Iris pigment epithelial cell (primary cell): ENCODE measurements at regions not wholly inside any gene's neighbourhood (a gene's known extent, or its start where the extent isn't known, plus 50 kb on each side); places are given as distances from the start of the nearest gene placed in this dataset.
"Not testable (repeated sequence)": the region's sequence is repeated elsewhere in the genome, so short reads cannot be mapped to it uniquely, and the experiment has no call there.

Source experiments
- DNase-seq: peaks from one replicate; pipeline ENCODE4 v3.0.0-alpha.2; 2011; ENCODE audit warnings: low read depth

DNA sequence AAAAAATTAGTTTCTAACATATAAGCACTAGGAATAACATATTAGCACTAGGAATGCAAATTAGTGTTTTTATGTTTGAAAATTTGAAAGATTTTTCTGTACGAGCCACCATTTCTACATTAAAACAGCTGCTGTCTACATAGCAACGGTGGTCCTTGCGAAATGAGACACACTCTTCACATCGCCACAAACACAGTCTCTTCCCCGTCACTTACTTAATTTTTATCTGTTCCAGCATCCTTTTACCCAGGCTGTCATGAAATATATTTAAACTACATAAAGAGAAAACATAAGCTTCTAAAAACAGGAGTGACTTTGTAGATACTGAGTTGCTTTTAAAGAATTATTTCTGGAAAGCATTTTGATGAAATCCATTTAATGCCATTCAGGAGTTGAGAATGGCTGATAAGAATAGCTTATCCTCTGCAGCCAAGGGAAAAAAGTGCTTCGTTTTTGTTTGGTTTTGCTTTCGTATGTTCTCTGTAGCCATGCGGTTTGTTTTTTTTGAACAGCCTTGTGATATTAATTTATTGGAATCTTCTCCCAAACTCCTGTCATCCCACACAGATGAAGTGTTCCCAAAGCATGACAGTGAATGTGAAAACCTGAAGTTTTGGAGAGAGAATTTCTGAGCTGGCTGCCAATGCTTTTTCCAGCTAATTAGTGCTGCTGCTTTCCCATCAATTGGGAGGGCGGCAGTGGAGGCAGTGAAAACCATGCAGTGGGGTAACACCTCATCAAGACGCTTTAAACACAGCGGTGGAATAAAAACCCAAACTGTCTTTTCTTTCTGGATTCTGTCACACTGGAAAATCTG, 603.7 kb upstream of the ADARB2 start:
- no peak for DNase-seq

DNA sequence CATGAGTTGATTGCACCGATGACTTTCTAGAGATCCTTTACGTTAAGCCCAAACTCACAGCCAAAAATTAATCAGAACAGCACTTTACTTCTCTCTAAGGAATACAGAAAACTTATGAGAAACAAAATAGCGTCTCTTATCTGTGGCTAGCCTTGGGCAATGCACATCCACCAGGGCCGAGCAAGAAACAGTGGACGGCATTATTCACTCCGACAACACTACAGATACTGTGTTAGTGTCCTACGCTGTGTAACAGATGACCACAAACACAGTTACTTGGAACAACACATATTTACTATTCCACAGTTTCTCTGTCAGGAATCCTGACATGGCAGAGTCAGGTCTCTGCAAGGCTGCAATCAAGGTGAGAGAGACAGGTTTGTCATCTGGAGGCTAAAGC, 598.3 kb upstream of the ADARB2 start:
- DNase-seq = no peak

DNA sequence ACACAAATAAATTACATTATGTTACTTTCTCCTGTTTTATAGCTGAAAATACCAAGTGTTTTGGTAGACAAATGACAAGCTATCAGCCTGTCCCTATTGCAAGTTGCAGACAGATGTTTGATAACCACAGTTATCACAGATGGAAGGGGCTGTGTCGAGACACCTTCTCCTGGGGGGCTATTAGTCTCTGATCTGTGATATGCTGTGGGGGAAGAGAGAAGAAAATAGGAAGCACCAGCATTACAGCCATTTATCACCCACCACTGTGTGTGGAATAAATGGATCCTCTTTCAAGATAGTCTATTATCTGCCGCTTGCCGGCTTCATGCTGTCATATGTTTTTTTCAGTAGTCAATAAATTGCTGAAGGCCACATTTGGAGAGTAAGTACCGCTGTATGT, 597.2 kb upstream of the ADARB2 start:
- DNase-seq = no peak

DNA sequence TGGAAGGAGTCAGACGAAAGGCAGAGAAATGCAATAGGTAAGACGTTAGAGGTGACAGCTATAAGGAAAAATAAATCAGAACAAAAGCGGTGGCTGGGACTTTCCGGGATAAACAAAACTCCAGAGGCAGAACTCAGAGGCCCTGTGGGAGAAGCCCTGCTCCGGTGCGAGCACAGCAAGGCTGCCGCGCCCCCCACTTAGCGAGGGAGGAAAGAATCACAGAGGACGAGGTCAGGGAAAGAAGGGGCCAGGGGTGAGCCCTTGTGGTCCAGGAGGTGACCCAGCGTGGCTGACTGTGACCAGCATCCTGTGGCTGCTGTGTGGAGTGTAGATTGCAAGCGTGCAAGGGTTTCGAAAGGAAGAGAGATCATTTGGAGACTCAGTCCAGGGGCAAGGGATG, 591.8 kb upstream of the ADARB2 start:
- DNase-seq = no peak

DNA sequence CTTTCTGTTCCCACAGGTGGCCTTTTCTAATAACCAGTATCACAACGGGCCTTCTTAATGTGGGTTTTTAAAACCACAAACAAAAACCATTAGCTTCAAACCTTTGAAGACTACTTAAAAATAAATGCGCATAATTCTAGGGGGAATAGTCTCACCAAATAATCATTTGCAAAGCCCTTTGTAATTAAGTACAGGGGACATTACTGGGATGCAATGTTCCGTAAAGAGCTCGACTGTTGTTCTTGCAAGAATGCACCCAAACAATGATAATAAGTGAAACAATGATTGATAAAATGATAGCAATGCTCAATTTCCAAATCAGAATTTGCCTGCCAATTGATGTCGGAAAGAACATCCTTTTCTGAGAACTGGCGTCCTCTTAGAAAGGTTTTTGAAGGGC, 589.1 kb upstream of the ADARB2 start:
- DNase-seq = no peak

DNA sequence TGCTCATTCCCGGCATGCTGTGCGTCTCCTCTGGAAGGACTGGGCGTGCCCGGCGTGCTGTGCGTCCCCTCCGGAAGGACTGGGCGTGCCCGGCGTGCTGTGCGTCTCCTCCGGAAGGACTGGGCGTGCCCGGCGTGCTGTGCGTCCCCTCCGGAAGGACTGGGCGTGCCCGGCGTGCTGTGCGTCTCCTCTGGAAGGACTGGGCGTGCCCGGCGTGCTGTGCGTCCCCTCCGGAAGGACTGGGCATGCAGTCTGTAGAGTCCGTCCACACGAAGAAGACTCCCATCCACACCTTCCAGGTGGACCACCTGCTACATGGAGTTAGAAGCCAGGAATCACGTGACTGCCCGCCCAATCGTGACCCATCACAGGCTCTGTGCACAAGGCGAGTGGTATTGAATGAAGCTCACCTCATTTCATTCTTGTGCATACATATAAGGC, 577.7 kb upstream of the ADARB2 start:
- not testable (repeated sequence) for DNase-seq

DNA sequence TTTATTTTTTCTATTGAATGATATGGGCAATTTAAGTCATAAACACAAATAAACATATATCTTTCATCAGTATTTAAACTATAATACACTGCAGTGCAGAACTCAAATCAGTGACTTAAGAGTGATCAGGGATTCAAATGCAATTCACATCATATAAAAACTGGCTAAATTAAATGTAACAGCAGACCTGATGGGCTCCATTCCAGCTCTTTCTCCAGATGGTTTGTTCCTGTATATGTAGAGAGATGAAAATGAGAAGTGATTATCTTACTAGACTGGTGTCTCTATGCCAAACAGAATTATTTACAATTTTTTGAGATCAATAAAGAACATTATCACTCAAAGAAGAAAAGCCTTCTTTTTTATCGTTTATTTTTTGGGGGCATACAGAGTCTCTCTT, 568.8 kb upstream of the ADARB2 start:
- no peak for DNase-seq

DNA sequence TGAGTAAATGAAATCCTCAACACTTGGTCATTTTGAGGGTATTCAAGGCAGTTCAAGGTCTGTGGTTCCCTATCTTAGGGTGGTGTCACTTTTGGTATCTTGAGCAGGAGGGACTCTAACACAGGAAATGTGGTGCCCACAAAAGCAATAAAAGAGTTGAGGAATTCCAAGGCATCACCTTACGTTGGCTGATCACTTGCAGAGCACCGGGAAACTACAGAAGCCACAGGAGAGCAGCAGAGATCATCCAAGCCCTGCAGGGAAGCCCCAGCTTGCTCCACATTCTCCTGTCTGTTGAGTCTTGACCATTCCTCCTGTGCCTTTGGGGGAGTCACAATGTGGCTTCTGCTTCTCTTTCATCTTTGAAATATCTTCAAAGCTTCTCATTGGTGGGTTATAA, 565.8 kb upstream of the ADARB2 start:
- DNase-seq = no peak

DNA sequence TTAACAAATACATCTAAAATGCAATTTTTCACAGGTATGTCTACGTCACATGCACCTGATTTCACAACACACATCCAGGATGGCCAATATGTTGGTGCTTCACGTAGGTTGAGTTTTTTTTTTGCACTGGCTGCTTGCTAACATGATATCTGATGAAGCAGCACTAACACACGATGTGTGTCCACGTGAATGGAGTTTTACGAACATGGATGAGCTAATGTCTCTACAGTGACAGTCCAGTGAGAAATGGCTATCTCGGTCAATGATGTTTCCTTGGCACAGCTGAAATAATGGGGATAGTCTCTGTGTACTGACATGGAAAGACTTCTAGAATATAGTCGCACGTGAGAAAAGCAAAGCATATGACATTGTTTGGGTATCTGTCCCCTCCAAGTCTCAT, 563.9 kb upstream of the ADARB2 start:
- no peak for DNase-seq

DNA sequence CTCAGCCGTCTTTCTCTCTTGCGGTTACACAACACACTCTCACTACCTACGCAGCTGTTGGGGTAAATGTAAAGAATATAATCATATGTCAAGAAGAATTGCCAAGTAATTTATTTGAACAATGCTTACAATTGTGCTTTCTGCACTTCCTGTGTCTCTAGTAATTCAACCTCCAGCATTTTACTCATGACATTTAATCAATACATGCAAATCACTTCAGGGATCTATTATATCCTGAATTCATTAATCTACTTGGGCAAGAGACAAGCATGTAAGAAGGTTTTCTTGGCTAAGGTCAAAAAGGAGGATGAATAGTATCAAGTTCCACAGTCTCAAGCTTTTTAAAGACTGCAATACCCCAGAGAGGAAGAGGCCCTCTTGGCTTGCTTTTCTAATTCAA, 562.9 kb upstream of the ADARB2 start:
- no peak for DNase-seq

DNA sequence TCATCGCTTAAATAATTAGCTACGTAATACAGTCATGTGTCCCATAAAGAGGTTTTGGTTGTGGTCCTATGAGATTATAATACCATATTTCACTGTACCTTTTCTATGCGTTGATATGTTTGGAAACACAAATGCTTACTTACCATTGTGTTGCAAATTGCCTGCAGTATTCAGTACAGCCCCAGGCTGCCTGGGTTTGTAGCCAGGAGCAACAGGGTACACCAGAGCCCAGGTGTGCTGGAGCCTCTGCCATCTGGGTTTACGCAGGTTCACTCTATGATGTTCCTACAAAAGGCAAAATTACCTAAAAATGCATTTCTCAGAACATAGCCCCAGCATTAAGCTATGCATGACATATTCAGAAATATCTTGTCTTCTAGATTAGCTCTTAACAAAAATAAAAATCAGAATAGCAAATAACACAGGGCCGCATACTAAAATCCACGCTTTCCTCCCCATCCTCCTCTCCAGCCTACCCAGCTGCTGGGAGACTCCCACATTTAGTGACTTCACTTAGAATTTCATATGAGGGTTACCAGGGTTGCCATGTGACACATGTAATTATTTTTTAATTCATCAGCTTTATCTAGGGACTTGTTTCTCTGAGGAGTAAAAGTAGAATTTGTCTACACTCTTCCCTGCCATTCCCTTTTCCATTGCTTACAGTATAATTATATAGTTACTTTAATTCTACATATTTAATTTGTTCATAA, 559.0 kb upstream of the ADARB2 start:
- DNase-seq = no peak

DNA sequence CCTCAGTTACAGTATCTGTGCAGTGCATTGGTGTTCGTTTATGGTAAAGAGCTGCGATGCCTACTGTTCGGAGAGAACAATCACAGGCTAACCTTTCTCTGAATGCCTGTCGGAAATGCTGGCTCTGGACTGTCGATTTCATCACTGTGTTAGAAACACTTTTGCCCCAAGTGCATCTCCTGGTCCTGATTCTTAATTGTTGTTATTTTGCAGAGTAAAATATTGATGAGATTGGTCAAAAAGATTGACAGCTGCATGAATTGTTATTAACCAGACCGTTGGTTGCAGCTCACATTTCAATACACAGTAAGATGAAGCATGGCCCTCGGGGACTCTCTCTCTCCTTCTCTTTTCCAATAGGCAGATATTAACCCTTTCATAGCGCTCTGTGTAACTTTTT, 557.4 kb upstream of the ADARB2 start:
- no peak for DNase-seq

DNA sequence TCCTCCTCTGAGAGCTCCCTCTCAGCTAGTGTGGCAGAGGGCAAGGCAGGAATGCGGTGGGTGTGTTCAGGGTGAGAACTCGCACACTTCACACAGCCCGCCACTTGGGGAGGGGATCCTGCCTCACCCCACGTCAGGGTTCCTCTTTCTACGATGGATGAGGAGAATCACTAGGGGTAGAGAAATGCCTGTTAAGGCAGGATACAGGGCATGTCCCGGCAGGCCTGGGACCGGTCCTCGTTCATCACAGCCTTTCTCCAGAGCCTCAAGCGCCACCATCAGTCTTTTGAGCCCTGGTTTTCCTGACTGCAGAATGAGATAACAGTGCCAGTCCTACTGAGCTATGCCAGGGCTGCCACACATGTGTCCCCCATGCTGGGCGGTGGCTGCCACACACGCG, 546.7 kb upstream of the ADARB2 start:
- no peak for DNase-seq

DNA sequence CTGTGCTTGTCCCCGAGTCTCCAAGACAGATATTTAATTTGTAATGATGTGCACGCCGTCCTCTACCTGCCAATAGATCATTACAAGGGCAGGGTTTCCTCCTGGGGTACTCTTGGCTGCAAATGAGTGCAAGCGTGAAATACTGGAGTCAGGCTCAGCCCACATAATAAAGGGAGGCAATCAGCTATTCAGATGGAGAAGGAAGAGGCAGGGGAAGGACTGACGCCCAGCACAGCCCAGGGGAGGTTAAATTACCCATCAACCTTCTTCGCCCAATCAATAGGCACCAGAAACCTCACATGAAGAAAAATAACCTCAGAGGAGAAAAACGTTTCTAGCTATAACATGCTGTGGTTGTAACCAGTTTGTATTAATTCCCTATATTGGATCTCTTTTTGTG, 544.9 kb upstream of the ADARB2 start:
- DNase-seq = no peak

DNA sequence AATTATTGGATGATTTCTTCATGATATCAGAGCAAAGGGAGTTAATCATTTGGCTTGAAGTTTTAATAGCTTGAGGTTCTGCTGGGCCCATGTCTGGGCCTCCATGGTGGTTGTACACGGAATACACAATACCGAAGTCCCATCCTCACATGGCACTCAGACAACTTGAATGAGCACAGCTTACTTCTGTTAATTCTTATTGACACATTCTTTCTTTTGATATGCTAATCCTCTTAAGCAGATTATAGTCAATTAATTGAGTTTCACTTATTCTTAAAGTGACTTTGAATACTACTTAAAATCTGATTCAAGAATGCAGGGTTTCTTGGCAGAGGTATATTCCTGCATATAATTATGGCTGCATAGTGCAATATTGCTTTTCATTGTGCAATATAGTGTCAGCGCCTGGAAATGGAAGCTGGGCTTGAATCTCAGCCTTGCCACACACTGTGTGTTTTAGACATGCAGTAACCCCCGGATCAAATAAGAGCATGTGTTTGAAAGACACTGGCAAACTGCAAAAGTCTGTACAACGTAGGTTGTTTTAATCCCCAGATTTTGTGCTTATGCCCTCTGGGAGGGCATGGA, 543.5 kb upstream of the ADARB2 start:
- DNase-seq = no peak

DNA sequence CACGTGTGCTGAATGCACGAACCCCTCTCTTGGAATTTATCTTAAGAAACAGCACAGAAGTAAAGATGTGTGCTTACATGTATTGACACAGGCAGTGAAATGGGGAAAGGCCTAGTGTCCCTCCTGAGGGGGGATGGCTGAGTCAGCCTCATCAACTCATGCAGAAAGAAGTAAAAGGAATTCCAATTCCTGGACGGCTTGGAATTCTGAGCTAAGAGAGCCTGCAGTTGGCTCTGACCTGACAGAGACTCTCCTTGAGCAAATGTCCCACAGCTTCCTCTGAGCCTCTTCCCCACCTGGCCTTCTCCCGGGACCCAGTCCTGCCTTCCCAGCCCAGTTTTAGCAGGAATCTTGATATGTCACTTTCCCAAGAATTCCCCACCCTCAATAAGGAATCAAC, 542.4 kb upstream of the ADARB2 start:
- DNase-seq = no peak

DNA sequence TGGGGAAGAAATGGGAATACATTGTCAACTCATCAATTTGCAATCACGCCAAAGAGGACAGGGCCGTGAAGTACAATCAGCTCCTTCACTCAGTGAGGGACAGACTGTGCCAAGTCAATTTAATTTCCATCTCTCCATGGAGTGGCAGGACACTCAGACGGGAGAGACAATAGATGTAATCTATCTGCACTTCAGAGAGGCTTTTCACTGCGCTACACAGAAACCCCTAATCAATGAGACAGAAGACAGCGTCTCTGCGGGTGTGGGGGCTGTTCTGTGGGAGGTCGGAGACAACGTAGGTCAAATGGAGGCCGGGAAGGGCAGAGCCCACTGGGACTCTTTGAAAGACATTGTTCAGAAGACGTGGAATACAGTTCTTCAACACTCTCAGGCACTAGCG, 541.0 kb upstream of the ADARB2 start:
- no peak for DNase-seq

DNA sequence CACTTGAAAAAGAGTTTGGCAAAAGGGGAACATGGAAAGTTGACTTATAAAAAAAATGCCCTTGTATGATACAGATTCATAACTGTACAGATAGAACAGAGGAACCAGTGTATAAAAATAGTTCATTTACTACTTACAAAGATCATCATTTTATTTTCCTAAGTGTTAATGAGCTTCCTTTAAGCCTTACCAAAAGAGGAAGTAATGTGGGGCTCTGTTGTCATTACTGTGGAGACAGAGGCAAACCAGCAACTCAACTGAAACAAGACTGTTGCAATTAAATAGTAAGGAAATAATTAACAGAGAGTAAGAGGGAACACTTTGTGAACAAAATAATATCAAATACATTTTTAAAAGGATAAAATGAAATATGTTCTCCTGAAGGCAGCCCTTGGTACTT, 526.2 kb upstream of the ADARB2 start:
- DNase-seq = no peak

DNA sequence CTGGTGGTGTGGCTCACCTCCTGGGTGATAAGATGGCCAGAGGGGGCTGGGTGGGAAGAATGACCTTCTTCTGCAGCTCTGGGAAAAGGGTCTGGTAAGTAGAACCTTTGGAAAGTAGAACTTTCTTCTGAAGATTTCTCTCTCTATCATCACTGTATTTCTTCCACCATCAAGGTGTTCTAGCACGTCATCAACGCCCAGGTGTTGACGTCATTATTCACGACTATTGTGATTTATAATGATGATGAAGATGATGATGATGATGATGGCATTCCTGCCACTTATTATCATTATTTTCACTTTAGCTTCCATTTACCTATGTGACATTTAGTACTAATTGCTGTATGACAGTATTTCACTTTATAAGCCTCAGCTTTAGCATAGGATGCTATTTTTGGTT, 525.6 kb upstream of the ADARB2 start:
- DNase-seq = no peak

DNA sequence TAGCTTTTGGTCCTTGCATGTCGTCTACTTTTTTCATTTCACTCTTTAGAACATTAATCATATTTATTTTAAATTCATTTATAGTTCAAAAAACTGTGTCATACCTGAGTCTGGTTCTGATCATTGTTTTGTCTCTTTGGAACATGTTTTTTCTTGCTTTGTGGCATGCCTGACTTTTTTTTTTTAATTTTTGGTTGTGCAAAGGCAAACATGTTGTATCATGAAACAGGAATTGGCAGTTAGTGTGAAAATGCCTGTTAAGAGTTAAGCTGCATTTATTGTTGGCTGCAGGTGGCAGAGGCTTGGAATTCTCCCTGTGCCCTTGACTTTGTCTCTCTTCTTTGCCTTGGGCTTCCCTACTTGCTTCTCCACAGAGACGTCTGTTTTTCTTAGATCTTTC, 525.0 kb upstream of the ADARB2 start:
- no peak for DNase-seq

DNA sequence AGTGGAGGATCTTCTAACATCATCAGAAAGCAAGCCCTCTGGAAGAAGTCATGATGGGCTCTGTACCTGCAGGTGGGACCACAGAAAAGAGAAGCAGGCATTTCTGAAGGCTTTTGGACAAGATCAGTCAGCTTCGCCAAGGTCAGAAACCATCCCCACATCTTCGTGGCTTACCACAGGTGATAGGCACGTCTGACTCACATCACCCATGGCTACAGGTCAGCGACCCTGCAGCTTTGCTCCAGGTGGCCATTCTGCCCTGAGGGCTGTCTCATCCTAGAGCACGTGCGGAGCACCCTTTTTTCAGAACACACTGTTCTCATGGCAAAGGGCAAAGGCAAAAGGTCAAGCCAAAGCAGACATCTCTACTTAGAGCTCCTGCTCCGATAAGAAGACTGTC, 518.9 kb upstream of the ADARB2 start:
- DNase-seq = no peak

DNA sequence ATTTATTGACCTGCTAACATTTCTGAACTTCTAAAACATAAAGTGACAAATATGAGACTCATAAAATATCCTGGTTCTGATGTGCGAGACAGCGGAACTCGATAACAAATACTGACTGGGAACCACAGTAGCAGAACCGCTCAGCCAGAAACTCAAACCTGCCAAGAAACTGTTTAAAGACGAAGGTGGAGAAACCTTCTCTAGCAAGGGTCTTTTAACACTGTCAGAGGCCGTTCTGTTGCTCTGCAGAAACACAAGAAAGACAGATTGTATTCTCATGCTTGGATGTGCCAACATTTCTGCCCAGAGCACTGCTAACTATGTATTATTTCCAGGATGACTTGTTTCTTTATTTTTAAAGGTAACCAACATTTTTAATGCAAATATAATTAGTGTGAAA, 514.8 kb upstream of the ADARB2 start:
- DNase-seq = no peak

DNA sequence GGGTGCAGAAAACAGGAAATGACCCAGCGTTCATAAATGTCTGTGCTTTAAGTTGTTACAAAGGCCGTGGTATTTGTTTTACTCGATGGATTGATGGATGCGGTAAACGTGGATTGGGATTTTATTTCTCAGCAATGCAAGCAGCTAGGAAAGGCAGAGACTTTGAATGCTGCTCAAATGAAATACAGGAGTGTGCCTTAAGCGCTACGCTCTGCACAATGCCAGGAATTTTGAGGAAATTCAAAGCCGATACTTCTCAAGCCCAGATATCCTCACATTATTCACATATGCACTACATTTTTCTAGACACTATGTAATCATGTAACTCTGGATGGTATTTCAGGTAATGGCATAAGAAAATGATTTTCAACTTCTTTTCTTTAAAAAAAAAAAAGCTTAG, 514.3 kb upstream of the ADARB2 start:
- no peak for DNase-seq
